ENCODE measurements at regions not wholly inside any gene's neighbourhood (a gene's known extent, or its start where the extent isn't known, plus 50 kb on each side); places are given as distances from the start of the nearest gene placed in this dataset.
"Not testable (repeated sequence)": the region's sequence is repeated elsewhere in the genome, so short reads cannot be mapped to it uniquely, and the experiment has no call there.

- no peaks in the 10 kb centered on the region for H3K4me1 Mint-ChIP-seq (ENCODE audit: unreplicated experiment)
- no peaks in the 10 kb centered on the region for H3K36me3 Mint-ChIP-seq (ENCODE audit: unreplicated experiment)
- TF ChIP-seq, protein P1, sequence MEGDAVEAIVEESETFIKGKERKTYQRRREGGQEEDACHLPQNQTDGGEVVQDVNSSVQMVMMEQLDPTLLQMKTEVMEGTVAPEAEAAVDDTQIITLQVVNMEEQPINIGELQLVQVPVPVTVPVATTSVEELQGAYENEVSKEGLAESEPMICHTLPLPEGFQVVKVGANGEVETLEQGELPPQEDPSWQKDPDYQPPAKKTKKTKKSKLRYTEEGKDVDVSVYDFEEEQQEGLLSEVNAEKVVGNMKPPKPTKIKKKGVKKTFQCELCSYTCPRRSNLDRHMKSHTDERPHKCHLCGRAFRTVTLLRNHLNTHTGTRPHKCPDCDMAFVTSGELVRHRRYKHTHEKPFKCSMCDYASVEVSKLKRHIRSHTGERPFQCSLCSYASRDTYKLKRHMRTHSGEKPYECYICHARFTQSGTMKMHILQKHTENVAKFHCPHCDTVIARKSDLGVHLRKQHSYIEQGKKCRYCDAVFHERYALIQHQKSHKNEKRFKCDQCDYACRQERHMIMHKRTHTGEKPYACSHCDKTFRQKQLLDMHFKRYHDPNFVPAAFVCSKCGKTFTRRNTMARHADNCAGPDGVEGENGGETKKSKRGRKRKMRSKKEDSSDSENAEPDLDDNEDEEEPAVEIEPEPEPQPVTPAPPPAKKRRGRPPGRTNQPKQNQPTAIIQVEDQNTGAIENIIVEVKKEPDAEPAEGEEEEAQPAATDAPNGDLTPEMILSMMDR (IDR thresholded peaks at IDR 0.05), result no peak
Measured at GRCh38 chr1:57549300-57549699, 125.4 kb upstream of the DAB1 start.

GRCh38 chr1:57546549-57547330 is 122.9 kb upstream of the DAB1 start:
- Mint-ChIP-seq H3K36me3 (ENCODE audit: unreplicated experiment) (no peaks in the 10 kb centered on the region), H3K27me3 (ENCODE audit: unreplicated experiment) (no peaks in the 10 kb centered on the region), H3K9me3 (ENCODE audit: unreplicated experiment) (no peaks in the 10 kb centered on the region), H3K27ac (ENCODE audit: unreplicated experiment) (no peak overlapping the region), H3K4me3 (ENCODE audit: unreplicated experiment) (no peak overlapping the region), H3K4me1 (ENCODE audit: unreplicated experiment) (peaks cover 3% of the 10 kb centered on the region)
- TF ChIP-seq, protein P1 (IDR thresholded peaks at IDR 0.05), result no peak
- no peak for DNase-seq (ENCODE audit: extremely low spot score, unreplicated experiment)

More at GRCh38 chr1:57549300-57549699, 125.4 kb upstream of the DAB1 start:
- no peak overlapping the region for H3K27ac Mint-ChIP-seq (ENCODE audit: unreplicated experiment)
- no peak overlapping the region for H3K4me3 Mint-ChIP-seq (ENCODE audit: unreplicated experiment)
- no peaks in the 10 kb centered on the region for H3K9me3 Mint-ChIP-seq (ENCODE audit: unreplicated experiment)
- H3K27me3 Mint-ChIP-seq (ENCODE audit: unreplicated experiment), result peaks cover 17% of the 10 kb centered on the region
- DNase-seq (ENCODE audit: extremely low spot score, unreplicated experiment), result no peak

- Mint-ChIP-seq H3K9me3 (ENCODE audit: unreplicated experiment) (no peaks in the 10 kb centered on the region), H3K4me1 (ENCODE audit: unreplicated experiment) (peaks cover 3% of the 10 kb centered on the region), H3K27me3 (ENCODE audit: unreplicated experiment) (no peaks in the 10 kb centered on the region), H3K36me3 (ENCODE audit: unreplicated experiment) (no peaks in the 10 kb centered on the region), H3K4me3 (ENCODE audit: unreplicated experiment) (no peak overlapping the region), H3K27ac (ENCODE audit: unreplicated experiment) (no peak overlapping the region)
- no peak for DNase-seq (ENCODE audit: extremely low spot score, unreplicated experiment)
- TF ChIP-seq, protein P1 (IDR thresholded peaks at IDR 0.05), result no peak
Measured at GRCh38 chr1:57544345-57544744, 120.5 kb upstream of the DAB1 start.

- no peak for DNase-seq (ENCODE audit: extremely low spot score, unreplicated experiment)
- peaks cover 4% of the 10 kb centered on the region for H3K27me3 Mint-ChIP-seq (ENCODE audit: unreplicated experiment)
- H3K4me1 Mint-ChIP-seq (ENCODE audit: unreplicated experiment), result no peaks in the 10 kb centered on the region
- H3K9me3 Mint-ChIP-seq (ENCODE audit: unreplicated experiment), result no peaks in the 10 kb centered on the region
- no peak overlapping the region for H3K27ac Mint-ChIP-seq (ENCODE audit: unreplicated experiment)
- TF ChIP-seq, protein P1 (IDR thresholded peaks at IDR 0.05), result no peak
- no peak overlapping the region for H3K4me3 Mint-ChIP-seq (ENCODE audit: unreplicated experiment)
- H3K36me3 Mint-ChIP-seq (ENCODE audit: unreplicated experiment), result no peaks in the 10 kb centered on the region
Measured at GRCh38 chr1:57536749-57537423, 113.0 kb upstream of the DAB1 start.

GRCh38 chr1:57532299-57532698 is 108.4 kb upstream of the DAB1 start:
- H3K27ac Mint-ChIP-seq (ENCODE audit: unreplicated experiment), result no peak overlapping the region
- TF ChIP-seq, protein P1 (IDR thresholded peaks at IDR 0.05), result no peak
- no peak overlapping the region for H3K4me3 Mint-ChIP-seq (ENCODE audit: unreplicated experiment)
- no peaks in the 10 kb centered on the region for H3K36me3 Mint-ChIP-seq (ENCODE audit: unreplicated experiment)
- peaks cover 20% of the 10 kb centered on the region for H3K9me3 Mint-ChIP-seq (ENCODE audit: unreplicated experiment)
- peaks cover 4% of the 10 kb centered on the region for H3K27me3 Mint-ChIP-seq (ENCODE audit: unreplicated experiment)
- DNase-seq (ENCODE audit: extremely low spot score, unreplicated experiment), result no peak
- no peaks in the 10 kb centered on the region for H3K4me1 Mint-ChIP-seq (ENCODE audit: unreplicated experiment)

GRCh38 chr1:57530911-57531260 is 107.0 kb upstream of the DAB1 start:
- H3K4me1 Mint-ChIP-seq (ENCODE audit: unreplicated experiment); H3K36me3 Mint-ChIP-seq (ENCODE audit: unreplicated experiment); H3K4me3 Mint-ChIP-seq (ENCODE audit: unreplicated experiment); DNase-seq (ENCODE audit: extremely low spot score, unreplicated experiment); H3K27ac Mint-ChIP-seq (ENCODE audit: unreplicated experiment); H3K27me3 Mint-ChIP-seq (ENCODE audit: unreplicated experiment): not testable (repeated sequence)
- peaks cover 20% of the 10 kb centered on the region for H3K9me3 Mint-ChIP-seq (ENCODE audit: unreplicated experiment)

Measured in osteocyte (in vitro differentiated cells).